ENCODE measurements at regions not wholly inside any gene's neighbourhood (a gene's known extent, or its start where the extent isn't known, plus 50 kb on each side); places are given as distances from the start of the nearest gene placed in this dataset.

- no peaks in the 10 kb centered on the region for H3K27me3 Mint-ChIP-seq (ENCODE audit: low read depth)
- peaks cover 22% of the 10 kb centered on the region for H3K4me1 Mint-ChIP-seq (ENCODE audit: low read depth)
- no peak overlapping the region for H3K4me3 Mint-ChIP-seq (ENCODE audit: unreplicated experiment)
- no peak for DNase-seq (ENCODE audit: low spot score)
- TF ChIP-seq CTCF (IDR thresholded peaks at IDR 0.05): no peak
- no peaks in the 10 kb centered on the region for H3K9me3 Mint-ChIP-seq (ENCODE audit: low read depth)
- H3K27ac Mint-ChIP-seq (ENCODE audit: unreplicated experiment): peak overlapping the region; percentile 2
- peaks cover 13% of the 10 kb centered on the region for H3K36me3 Mint-ChIP-seq (ENCODE audit: low read depth)
Observed at GRCh38 chr14:62101673-62102348, 339.6 kb downstream of the SNAPC1 start.

- no peak for TF ChIP-seq CTCF (IDR thresholded peaks at IDR 0.05)
- Mint-ChIP-seq H3K27ac (ENCODE audit: unreplicated experiment) (peak overlapping the region; percentile 2), H3K27me3 (ENCODE audit: low read depth) (no peaks in the 10 kb centered on the region), H3K4me1 (ENCODE audit: low read depth) (peaks cover 18% of the 10 kb centered on the region), H3K9me3 (ENCODE audit: low read depth) (no peaks in the 10 kb centered on the region), H3K4me3 (ENCODE audit: unreplicated experiment) (no peak overlapping the region), H3K36me3 (ENCODE audit: low read depth) (peaks cover 13% of the 10 kb centered on the region)
- no peak for DNase-seq (ENCODE audit: low spot score)
Observed at GRCh38 chr14:62102349-62102725, 340.1 kb downstream of the SNAPC1 start.

- no peak for DNase-seq (ENCODE audit: low spot score)
- Mint-ChIP-seq H3K4me3 (ENCODE audit: unreplicated experiment) (no peak overlapping the region), H3K36me3 (ENCODE audit: low read depth) (peaks cover 13% of the 10 kb centered on the region), H3K27ac (ENCODE audit: unreplicated experiment) (no peak overlapping the region), H3K9me3 (ENCODE audit: low read depth) (no peaks in the 10 kb centered on the region), H3K27me3 (ENCODE audit: low read depth) (no peaks in the 10 kb centered on the region), H3K4me1 (ENCODE audit: low read depth) (peaks cover 12% of the 10 kb centered on the region)
- no peak for TF ChIP-seq CTCF (IDR thresholded peaks at IDR 0.05)
Observed at GRCh38 chr14:62103464-62103863, 341.2 kb downstream of the SNAPC1 start.

GRCh38 chr14:62110941-62111340 is 348.7 kb downstream of the SNAPC1 start:
- Mint-ChIP-seq H3K4me3 (ENCODE audit: unreplicated experiment) (no peak overlapping the region), H3K27ac (ENCODE audit: unreplicated experiment) (no peak overlapping the region), H3K9me3 (ENCODE audit: low read depth) (no peaks in the 10 kb centered on the region), H3K4me1 (ENCODE audit: low read depth) (peaks cover 5% of the 10 kb centered on the region), H3K36me3 (ENCODE audit: low read depth) (peaks cover 16% of the 10 kb centered on the region), H3K27me3 (ENCODE audit: low read depth) (no peaks in the 10 kb centered on the region)
- DNase-seq (ENCODE audit: low spot score): no peak
- TF ChIP-seq CTCF (IDR thresholded peaks at IDR 0.05): no peak

- Mint-ChIP-seq H3K4me1 (ENCODE audit: low read depth) (peaks cover 26% of the 10 kb centered on the region), H3K27ac (ENCODE audit: unreplicated experiment) (peak overlapping the region; percentile 83), H3K36me3 (ENCODE audit: low read depth) (peaks cover 16% of the 10 kb centered on the region), H3K27me3 (ENCODE audit: low read depth) (no peaks in the 10 kb centered on the region), H3K9me3 (ENCODE audit: low read depth) (no peaks in the 10 kb centered on the region), H3K4me3 (ENCODE audit: unreplicated experiment) (peak overlapping the region; percentile 82)
- DNase-seq (ENCODE audit: low spot score): peak; percentile 99
- TF ChIP-seq CTCF (IDR thresholded peaks at IDR 0.05): peak; percentile 76
Observed at GRCh38 chr14:62117010-62117750, 355.0 kb downstream of the SNAPC1 start.

Data from chondrocyte (in vitro differentiated cells).